GM19372 (cell line): ENCODE measurements at regions not wholly inside any gene's neighbourhood (a gene's known extent, or its start where the extent isn't known, plus 50 kb on each side); places are given as distances from the start of the nearest gene placed in this dataset.

Experiments
- ATAC-seq: cut with Tn5 transposase; IDR thresholded peaks from one replicate; pipeline ENCODE4 v1.9.1; 2021; ENCODE audit warnings: mild to moderate bottlenecking, low read depth, moderate library complexity; ENCODE audit not compliant: unreplicated experiment

DNA sequence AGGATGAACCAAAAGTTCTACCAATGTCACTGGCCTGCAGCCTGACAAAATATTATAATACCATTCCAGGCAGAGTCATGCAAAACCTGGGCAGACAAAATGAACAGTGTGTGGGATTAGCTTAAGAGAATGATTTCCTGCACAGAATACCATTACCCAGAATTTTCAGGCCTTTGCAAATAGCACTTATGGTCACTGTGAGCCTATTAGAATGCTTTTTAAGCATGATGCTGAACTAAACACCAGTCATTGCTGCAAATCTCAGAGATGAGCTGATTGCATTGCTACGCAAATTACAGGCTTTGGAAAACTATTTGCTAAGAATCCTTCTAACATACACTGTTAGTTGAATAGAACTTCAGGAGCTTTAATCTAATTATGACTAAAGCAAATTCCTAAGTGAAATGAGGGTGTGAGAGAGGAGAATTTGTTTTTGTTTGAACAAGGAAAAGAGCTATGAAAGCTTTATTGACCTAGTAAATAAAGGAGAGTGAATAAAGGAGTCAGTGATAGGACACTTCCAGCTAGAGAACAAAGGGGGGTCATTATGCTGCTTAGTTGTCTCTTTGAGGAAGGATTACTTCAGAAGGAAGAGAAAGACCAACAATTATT is 398.8 kb downstream of the HS3ST3B1 start:
- ATAC-seq = no peak

DNA sequence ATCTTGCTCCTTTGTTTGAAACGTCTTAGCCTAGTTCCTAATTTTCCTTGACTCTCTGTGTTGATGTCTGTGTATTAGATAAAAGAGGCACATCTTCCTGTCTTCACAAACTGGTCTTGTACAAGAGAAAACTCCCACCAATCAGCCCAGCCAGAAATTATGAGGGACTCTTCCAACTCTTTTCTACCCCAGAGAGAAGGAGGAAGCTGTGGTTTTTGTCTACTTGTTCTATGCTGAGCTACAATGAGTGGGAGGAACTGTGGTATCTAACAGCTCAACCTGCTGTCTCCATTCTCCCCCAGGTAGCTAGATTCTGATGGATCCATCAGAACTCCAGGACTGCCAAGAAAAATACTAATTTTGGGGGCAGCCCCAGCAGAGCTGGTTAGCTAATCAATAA is 392.5 kb downstream of the HS3ST3B1 start:
- no peak for ATAC-seq

- ATAC-seq = no peak
These were observed 389.8 kb downstream of the HS3ST3B1 start for GRCh38 chr17:14690704-14691103.

DNA sequence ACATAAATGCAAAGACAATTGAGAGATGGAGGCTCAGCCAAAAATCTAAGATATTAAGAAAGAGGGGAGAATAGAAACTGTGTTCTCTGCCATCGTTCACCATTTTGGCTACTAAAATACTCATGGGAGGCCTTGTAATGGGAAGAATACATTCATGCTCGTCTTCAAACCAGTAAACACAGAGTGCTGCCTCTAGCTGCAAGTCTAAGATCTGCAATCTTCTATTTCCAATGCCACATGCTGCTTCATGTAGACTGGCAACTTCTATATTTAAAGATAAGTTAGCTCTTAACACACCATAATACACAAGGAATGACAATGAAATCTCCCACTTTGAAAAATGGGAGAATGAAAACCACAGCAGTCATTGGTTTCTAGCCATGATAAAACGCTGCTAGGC is 387.3 kb downstream of the HS3ST3B1 start:
- ATAC-seq = no peak

GRCh38 chr17:14672830-14673229 is 371.9 kb downstream of the HS3ST3B1 start:
- no peak for ATAC-seq

DNA sequence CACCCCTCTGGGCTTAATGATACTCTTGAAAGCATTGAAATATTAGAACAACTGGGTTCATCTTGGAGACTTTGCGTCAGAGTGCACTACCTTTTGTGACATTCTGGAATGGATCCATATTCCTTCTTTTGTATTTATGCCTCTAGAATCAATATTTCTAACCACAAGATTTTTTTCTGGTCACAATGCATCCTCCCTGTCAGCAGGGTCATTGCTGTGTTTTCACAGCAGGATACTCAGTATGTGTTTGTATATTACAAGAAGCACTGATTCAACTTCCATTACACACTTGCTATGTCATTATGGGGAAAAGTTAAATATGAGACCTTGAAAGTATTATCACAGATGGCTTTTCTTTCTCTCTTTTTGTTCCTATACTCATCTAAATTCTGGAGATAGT is 370.0 kb downstream of the HS3ST3B1 start:
- no peak for ATAC-seq

- no peak for ATAC-seq
These were observed 363.6 kb downstream of the HS3ST3B1 start for GRCh38 chr17:14664511-14664910.

- no peak for ATAC-seq
These were observed 340.2 kb downstream of the HS3ST3B1 start for GRCh38 chr17:14641117-14641516.

- ATAC-seq = no peak
These were observed 336.4 kb downstream of the HS3ST3B1 start for GRCh38 chr17:14637260-14637659.

DNA sequence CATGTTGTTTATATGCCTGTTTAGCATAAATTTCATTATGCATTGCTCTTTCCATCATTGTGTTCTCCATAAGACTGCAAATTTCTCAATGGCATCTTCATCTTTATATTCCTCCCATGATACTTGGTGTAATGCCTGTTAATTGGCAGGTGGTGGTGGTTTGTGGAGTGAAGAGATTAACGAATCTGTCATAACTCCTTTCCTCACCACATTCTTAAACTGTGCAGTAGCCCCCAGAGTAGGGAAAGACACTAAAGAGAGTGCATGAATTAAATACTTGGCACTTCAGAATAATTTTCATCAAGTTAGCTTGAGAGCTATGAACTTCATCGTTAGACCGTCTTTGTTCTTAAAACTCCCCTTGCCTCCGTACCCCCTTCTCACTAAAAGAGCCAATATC is 329.7 kb downstream of the HS3ST3B1 start:
- ATAC-seq = no peak

DNA sequence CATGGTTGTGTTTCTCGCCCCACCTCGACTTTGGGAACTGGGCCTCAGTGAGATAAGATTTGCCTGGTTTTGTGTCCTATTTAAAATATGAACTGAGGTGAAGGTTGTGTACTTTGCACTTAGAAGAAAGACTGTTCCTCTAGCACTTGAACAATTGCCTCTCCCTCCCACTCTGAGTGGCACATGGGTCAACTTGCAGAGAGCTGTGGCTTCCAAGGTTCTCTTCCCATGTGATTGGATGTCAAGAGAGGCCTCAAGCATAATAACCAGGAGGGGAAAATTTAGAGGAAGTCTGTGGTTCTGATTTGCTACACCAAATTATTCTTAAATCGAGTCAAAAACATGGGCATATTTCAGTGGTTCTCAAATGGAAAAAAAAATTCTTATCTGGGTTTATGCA is 329.2 kb downstream of the HS3ST3B1 start:
- ATAC-seq = no peak

GRCh38 chr17:14622615-14623101 is 321.8 kb downstream of the HS3ST3B1 start:
- no peak for ATAC-seq

- no peak for ATAC-seq
These were observed 321.1 kb downstream of the HS3ST3B1 start for GRCh38 chr17:14621826-14622614.

- ATAC-seq = no peak
These were observed 318.9 kb downstream of the HS3ST3B1 start for GRCh38 chr17:14619821-14620220.

DNA sequence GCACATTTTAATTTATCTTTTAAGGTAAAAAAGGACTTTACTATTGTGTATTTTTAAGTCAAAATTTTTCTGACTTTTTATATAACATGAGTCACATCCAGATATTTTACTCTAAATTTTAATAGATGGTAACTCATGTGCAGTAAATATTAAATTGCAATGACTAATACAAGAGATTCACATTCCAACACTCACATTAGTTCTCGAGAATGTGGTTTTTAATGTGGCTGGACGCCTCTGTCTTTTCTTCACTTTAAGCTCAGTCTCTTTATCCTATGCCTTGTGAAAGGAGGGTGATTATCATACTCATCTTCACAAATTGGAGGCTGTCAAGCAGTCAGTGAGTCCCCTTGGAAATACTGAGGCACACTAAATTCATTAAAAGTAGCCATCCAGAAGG is 315.6 kb downstream of the HS3ST3B1 start:
- no peak for ATAC-seq

- ATAC-seq = no peak
These were observed 304.4 kb downstream of the HS3ST3B1 start for GRCh38 chr17:14605267-14605599.

DNA sequence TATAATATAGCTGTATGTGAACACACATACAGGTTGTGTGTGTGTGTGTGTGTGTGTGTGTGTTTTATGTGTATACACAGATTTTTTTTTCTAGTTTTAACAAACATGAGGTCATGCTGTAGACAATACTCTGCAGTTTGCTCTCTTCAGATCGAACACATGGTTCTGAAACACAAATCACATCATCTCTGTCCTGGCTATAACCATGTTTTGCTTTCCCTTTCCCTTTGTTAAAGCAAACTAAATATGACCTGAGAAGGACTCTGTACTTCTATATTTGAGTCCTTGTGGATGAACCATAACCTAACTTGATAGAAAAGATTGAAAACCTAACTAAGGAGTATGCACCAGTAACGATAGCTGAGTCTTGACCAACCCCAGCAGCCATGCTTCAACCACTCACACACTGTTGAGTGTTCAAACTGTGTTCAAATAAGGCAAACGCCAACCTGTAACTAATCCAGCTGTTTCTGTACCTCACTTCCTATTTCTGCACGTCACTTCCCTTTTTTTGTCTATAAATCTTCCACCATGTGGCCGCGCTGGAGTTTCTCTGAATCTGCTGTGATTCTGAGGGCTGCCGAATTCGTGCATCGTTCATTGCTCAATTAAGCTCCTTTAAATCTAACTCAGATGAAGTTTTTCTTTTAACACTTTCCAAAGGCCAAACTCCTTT is 303.8 kb downstream of the HS3ST3B1 start:
- no peak for ATAC-seq

DNA sequence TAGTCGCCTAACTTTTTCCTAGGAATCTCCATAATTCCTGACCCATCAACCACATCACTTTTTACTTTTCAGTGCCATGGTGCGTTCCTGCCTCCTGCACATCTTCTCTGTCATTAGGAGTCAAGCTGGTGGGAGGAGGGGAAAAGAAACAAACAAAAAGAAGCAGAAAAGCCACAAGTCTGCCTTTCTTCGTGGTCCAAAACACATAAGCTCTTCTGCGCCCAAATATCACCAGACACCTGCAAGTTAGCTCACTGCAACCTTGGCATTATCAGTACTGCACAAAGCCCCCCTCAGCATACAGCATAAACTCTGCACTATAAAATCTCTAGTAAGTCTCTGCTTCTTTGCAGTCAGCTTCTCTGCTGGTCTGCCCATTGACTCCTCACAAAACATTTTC is 295.3 kb downstream of the HS3ST3B1 start:
- ATAC-seq = no peak

DNA sequence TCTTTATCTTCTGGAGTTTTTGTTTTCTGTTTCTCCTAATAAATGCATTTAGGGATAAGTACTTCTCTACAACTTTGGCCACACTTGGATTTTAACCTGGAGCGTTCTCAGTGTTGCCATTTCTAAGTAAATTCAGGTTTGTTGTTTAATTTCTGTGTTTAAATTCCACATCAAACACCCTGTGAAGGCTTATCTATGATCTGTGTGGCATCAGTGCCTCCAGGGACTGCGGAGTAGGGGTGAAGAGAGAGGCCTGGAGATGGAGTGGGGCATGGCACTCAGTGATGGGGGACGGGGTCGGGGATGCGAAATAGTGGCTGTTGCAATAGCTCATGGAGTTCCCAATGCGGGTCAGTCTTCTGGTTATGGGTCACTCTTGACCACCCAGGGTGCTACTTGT is 294.8 kb downstream of the HS3ST3B1 start:
- no peak for ATAC-seq

- ATAC-seq = no peak
These were observed 293.8 kb downstream of the HS3ST3B1 start for GRCh38 chr17:14594690-14595089.

DNA sequence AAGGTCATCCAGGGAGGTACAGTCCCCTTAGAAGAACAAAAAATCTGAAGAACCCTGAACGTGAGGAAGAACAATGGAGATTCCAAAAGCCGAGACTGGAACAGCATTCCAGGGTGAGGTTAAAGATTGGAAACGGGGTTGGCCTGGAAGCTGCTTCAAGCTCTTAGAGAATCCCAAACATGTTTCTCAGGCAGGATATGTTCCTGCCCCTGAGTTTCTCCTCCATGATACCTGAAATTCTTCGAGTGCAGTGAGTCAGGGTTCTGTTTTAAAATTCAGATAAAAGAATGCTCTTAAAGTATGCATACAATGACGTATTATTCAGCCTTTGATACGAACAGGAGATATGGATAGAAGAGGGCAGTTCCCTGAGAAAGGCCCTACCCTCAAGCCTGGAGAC is 293.1 kb downstream of the HS3ST3B1 start:
- ATAC-seq = no peak
